HCT116 (cell line): ENCODE measurements at regions not wholly inside any gene's neighbourhood (a gene's known extent, or its start where the extent isn't known, plus 50 kb on each side); places are given as distances from the start of the nearest gene placed in this dataset.

Source experiments
- ATAC-seq: fragments of 200-7000 bp; cut with Tn5 transposase; 2 replicates; pipeline ENCODE4 v1.9.1; 2020; ENCODE audit warnings: mild to moderate bottlenecking, moderate library complexity
- BruUV-seq: library from RNA; stranded (reverse); fragments of 400-500 nt; replicated peaks from 2 replicates; lab custom pipeline; 2021; lab: Mats Ljungman, UMichigan
- CTCF ChIA-PET: fragments of 300-600 bp; sonication (Branson Sonifier 250); formaldehyde crosslinking; loops from one replicate; lab custom pipeline; 2021; ENCODE audit warnings: antibody characterized with exemption; lab: Charles Lee
- POLR2A ChIA-PET: fragments of 300-600, 350-600 bp; sonication (Branson Sonifier 250); formaldehyde crosslinking; loops from one replicate; lab custom pipeline; 2021; ENCODE audit warnings: antibody characterized with exemption; lab: Charles Lee
- RAD21 ChIA-PET, 2 experiments: fragments of 300-600 bp; sonication (Branson Sonifier 250); formaldehyde crosslinking; loops; one replicate each; lab custom pipeline; 2023; ENCODE audit warnings: low total read pairs in 2 of 2; ENCODE audit not compliant: uncharacterized antibody in 2 of 2, unreplicated experiment in 2 of 2, low non-redundant PET in 1 of 2; lab: Charles Lee
- DNase-seq: peaks from one replicate; pipeline ENCODE4 v3.0.0-alpha.2; 2010; ENCODE audit warnings: low read depth, low spot score
- H2AFZ ChIP-seq: fragments of 200-600 bp; shearing (Covaris generic), sonication (generic); 2 replicates; pipeline ENCODE4 v1.6.1; 2017; ENCODE audit warnings: low read depth, mixed run types, mixed read lengths, antibody characterized with exemption, low read length; ENCODE audit not compliant: poor library complexity, severe bottlenecking
- H3K27ac ChIP-seq: 2 replicates; pipeline ENCODE4 v1.5.1; 2012; ENCODE audit warnings: low read depth, low read length
- H3K27me3 ChIP-seq: fragments of 200-600 bp; sonication (generic); 2 replicates; pipeline ENCODE4 v1.6.1; 2016; ENCODE audit warnings: mixed run types, low read length, mixed read lengths; ENCODE audit not compliant: insufficient read depth
- H3K36me3 ChIP-seq, 2 experiments: fragments of 200-500 bp in 1 of 2; fragments of 200-600 bp in 1 of 2; sonication (Bioruptor generic) in 1 of 2; sonication (generic) in 1 of 2; 2 replicates each; pipeline versions ENCODE4 v1.5.1 to v1.6.1; 2014 to 2016; ENCODE audit warnings: low read length in 2 of 2, inconsistent platforms in 1 of 2, mixed read lengths in 1 of 2, mixed run types in 1 of 2; ENCODE audit not compliant: insufficient read depth in 2 of 2, control insufficient read depth in 1 of 2
- H3K4me1 ChIP-seq, 2 experiments: fragments of 200-600 bp in 1 of 2; sonication (generic) in 1 of 2; 2 replicates each; pipeline versions ENCODE4 v1.5.1 to v1.6.1; 2012 to 2017; ENCODE audit warnings: low read length in 2 of 2, inconsistent platforms in 1 of 2, mild to moderate bottlenecking in 1 of 2, mixed read lengths in 1 of 2, mixed run types in 1 of 2, moderate library complexity in 1 of 2; ENCODE audit not compliant: insufficient read depth in 2 of 2, control insufficient read depth in 1 of 2
- H3K4me2 ChIP-seq: fragments of 200-600 bp; sonication (generic); 2 replicates; pipeline ENCODE4 v1.6.1; 2017; ENCODE audit warnings: mixed run types, low read length, mixed read lengths
- H3K4me3 ChIP-seq, 2 experiments: fragments of 200-600 bp in 1 of 2; sonication (generic) in 1 of 2; replicated peaks in 1 of 2; 2 replicates each; pipeline ENCODE4 v1.5.1; 2011 to 2016; ENCODE audit warnings: low read length in 2 of 2, control low read depth in 1 of 2, low read depth in 1 of 2, mild to moderate bottlenecking in 1 of 2, mixed read lengths in 1 of 2, mixed run types in 1 of 2
- H3K79me2 ChIP-seq: fragments of 200-600 bp; sonication (generic); 2 replicates; pipeline ENCODE4 v1.6.1; 2017; ENCODE audit warnings: mild to moderate bottlenecking, mixed run types, low read length, moderate library complexity, mixed read lengths; ENCODE audit not compliant: insufficient read depth
- H3K9ac ChIP-seq: fragments of 200-600 bp; sonication (generic); 2 replicates; pipeline ENCODE4 v1.6.1; 2016; ENCODE audit warnings: low read length, mixed read lengths
- H3K9me2 ChIP-seq: fragments of 200-600 bp; sonication (generic), shearing (Covaris generic); 2 replicates; pipeline ENCODE4 v1.6.1; 2017; ENCODE audit warnings: mixed run types, mild to moderate bottlenecking, moderate library complexity; ENCODE audit not compliant: insufficient read depth
- H3K9me3 ChIP-seq, 2 experiments: fragments of 200-500 bp in 1 of 2; fragments of 200-600 bp in 1 of 2; sonication (Bioruptor generic) in 1 of 2; sonication (generic) in 1 of 2; 2 replicates each; pipeline ENCODE4 v1.6.1; 2014 to 2017; ENCODE audit warnings: low read length in 2 of 2, mixed read lengths in 2 of 2, inconsistent platforms in 1 of 2, low read depth in 1 of 2, mild to moderate bottlenecking in 1 of 2, mixed run types in 1 of 2, moderate library complexity in 1 of 2; ENCODE audit not compliant: control insufficient read depth in 1 of 2, insufficient read depth in 1 of 2
- H4K20me1 ChIP-seq: fragments of 200-600 bp; sonication (generic), shearing (Covaris generic); 2 replicates; pipeline ENCODE4 v1.6.1; 2017; ENCODE audit warnings: mixed run types, mild to moderate bottlenecking, moderate library complexity; ENCODE audit not compliant: insufficient read depth
- EGR1 ChIP-seq: IDR thresholded peaks from 2 replicates; pipeline ENCODE4 v1.6.1; 2012; ENCODE audit warnings: low read depth
- ELF1 ChIP-seq: IDR thresholded peaks from 2 replicates; pipeline ENCODE4 v1.6.1; 2012; ENCODE audit warnings: low read depth, borderline replicate concordance
- POLR2A ChIP-seq: IDR thresholded peaks from 2 replicates; pipeline ENCODE4 v1.7.0; 2011; ENCODE audit warnings: borderline replicate concordance; ENCODE audit not compliant: insufficient read depth, insufficient read length; ENCODE audit errors: extremely low read depth
- TCF7L2 ChIP-seq: IDR thresholded peaks from 2 replicates; pipeline ENCODE4 v1.7.0; 2011; ENCODE audit warnings: borderline replicate concordance, inconsistent platforms; ENCODE audit not compliant: insufficient read depth, insufficient read length; ENCODE audit errors: extremely low read depth
- ZNF274 ChIP-seq: fragments of 200-500 bp; sonication (Bioruptor generic); IDR thresholded peaks from 2 replicates; pipeline ENCODE4 v1.6.1; 2014; ENCODE audit warnings: mild to moderate bottlenecking, low read depth, low read length, inconsistent platforms
- intact Hi-C: fragments of 100-400 bp; cut with micrococcal nuclease; formaldehyde crosslinking; loops from 2 replicates; pipeline ENCODE4 v1.10.0; 2022

DNA sequence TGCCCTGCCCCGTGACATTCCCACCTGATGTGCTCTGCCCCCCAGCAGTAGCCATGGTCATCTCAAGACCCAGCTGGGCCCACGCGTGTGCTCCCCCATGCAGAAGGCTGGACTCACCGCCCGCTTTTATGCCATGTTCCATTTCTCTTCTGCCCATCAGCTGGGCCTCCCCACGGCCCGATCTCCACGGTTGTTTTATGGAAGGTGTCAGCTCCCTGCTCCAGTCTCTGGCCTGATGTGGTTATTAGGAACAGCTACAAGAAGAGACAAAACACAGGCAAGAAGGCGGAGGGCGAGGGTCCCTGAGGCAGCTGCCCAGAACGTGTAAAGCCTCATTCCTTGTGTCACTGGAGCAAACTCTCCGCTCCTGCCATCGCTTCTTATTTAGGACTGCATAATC is 50.2 kb upstream of the DISP3 start:
- Histone ChIP-seq H3K27ac (no peak overlapping the region), H3K9me3 (no peaks in the 10 kb centered on the region), H4K20me1 (no peaks in the 10 kb centered on the region), H3K4me3 (no peak overlapping the region), H3K27me3 (no peaks in the 10 kb centered on the region), H3K9me2 (no peaks in the 10 kb centered on the region), H3K9ac (no peak overlapping the region), H3K36me3 (no peaks in the 10 kb centered on the region), H3K4me2 (no peak overlapping the region), H3K79me2 (no peaks in the 10 kb centered on the region), H2AFZ (no peak overlapping the region)
- POLR2A ChIA-PET: no interaction called here
- intact Hi-C loops: no loop called here
- RAD21 ChIA-PET: no interaction called here
- BruUV-seq: no TSS peak
- CTCF ChIA-PET: interaction anchor here (1.2 kb wide), 1 partner anchor 65 kb away, joined by 3 read pairs; no protein-coding TSS in a partner anchor
- TF ChIP-seq ELF1 (no peak), POLR2A (no peak), TCF7L2 (no peak), ZNF274 (no peak), EGR1 (no peak)
- TF ChIP-seq, all 23 proteins: peak for 0
- ATAC-seq (no peak), DNase-seq (no peak)
- no peaks in the 10 kb centered on the region for H3K4me1 ChIP-seq
